ENCODE measurements at regions not wholly inside any gene's neighbourhood (a gene's known extent, or its start where the extent isn't known, plus 50 kb on each side); places are given as distances from the start of the nearest gene placed in this dataset.

- Mint-ChIP-seq H3K27me3 (no peaks in the 10 kb centered on the region), H3K36me3 (no peaks in the 10 kb centered on the region)
- POLR2A ChIA-PET, result no interaction called here
Measured at GRCh38 chr7:124516911-124517310, 248.7 kb downstream of the GPR37 start.

GRCh38 chr7:124515106-124515830 lies 250.3 kb downstream of the GPR37 start:
- no peaks in the 10 kb centered on the region for H3K36me3 Mint-ChIP-seq
- no peaks in the 10 kb centered on the region for H3K9me3 Mint-ChIP-seq
- H3K4me3 Mint-ChIP-seq, result no peak overlapping the region
- DNase-seq (no peak), ATAC-seq (ENCODE audit: low read depth) (no peak)
- POLR2A ChIA-PET, result no interaction called here
- H3K27me3 Mint-ChIP-seq, result no peaks in the 10 kb centered on the region
- H3K4me1 Mint-ChIP-seq, result no peaks in the 10 kb centered on the region
- H3K27ac Mint-ChIP-seq, result no peak overlapping the region

More at GRCh38 chr7:124516911-124517310, 248.7 kb downstream of the GPR37 start:
- peaks cover 2% of the 10 kb centered on the region for H3K9me3 Mint-ChIP-seq
- no peak for DNase-seq
- H3K27ac Mint-ChIP-seq, result no peak overlapping the region
- no peak for ATAC-seq (ENCODE audit: low read depth)
- no peak overlapping the region for H3K4me3 Mint-ChIP-seq
- H3K4me1 Mint-ChIP-seq, result no peaks in the 10 kb centered on the region

DNA sequence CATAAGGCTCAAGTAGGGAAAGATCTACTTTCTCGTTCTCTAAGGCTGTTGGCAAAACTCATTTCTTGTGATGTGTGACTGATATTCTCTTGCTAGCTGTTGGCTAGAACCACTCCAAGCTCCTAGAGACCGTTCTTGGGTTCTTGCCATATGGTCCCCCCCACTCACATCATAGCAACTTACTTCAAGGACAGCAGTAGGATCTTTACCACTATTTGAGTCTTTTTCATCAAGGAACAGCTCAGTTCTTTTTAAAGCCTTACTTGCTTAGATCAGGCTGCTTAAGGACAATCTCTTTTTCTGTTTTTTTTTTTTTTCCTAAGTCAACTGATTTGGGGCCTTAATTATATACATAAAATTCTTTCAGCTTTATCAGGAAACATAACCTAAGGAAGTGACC lies 251.1 kb downstream of the GPR37 start:
- no peak for DNase-seq
- POLR2A ChIA-PET, result no interaction called here
- H3K36me3 Mint-ChIP-seq, result no peaks in the 10 kb centered on the region
- H3K9me3 Mint-ChIP-seq, result no peaks in the 10 kb centered on the region
- ATAC-seq (ENCODE audit: low read depth), result no peak
- no peak overlapping the region for H3K27ac Mint-ChIP-seq
- H3K4me1 Mint-ChIP-seq, result no peaks in the 10 kb centered on the region
- H3K4me3 Mint-ChIP-seq, result no peak overlapping the region
- H3K27me3 Mint-ChIP-seq, result no peaks in the 10 kb centered on the region

- H3K4me3 Mint-ChIP-seq, result no peak overlapping the region
- DNase-seq (no peak), ATAC-seq (ENCODE audit: low read depth) (no peak)
- POLR2A ChIA-PET, result no interaction called here
- peaks cover 4% of the 10 kb centered on the region for H3K9me3 Mint-ChIP-seq
- H3K4me1 Mint-ChIP-seq, result no peaks in the 10 kb centered on the region
- H3K36me3 Mint-ChIP-seq, result no peaks in the 10 kb centered on the region
- H3K27me3 Mint-ChIP-seq, result no peaks in the 10 kb centered on the region
- H3K27ac Mint-ChIP-seq, result no peak overlapping the region
Measured at GRCh38 chr7:124497176-124497575, 268.4 kb downstream of the GPR37 start.

- no peak overlapping the region for H3K4me3 Mint-ChIP-seq
- H3K9me3 Mint-ChIP-seq, result no peaks in the 10 kb centered on the region
- POLR2A ChIA-PET, result no interaction called here
- ATAC-seq (ENCODE audit: low read depth), result no peak
- H3K27ac Mint-ChIP-seq, result no peak overlapping the region
- DNase-seq, result no peak
- H3K4me1 Mint-ChIP-seq, result no peaks in the 10 kb centered on the region
- H3K27me3 Mint-ChIP-seq, result no peaks in the 10 kb centered on the region
- no peaks in the 10 kb centered on the region for H3K36me3 Mint-ChIP-seq
Measured at GRCh38 chr7:124489925-124490324, 275.7 kb downstream of the GPR37 start.

GRCh38 chr7:124489082-124489819 lies 276.3 kb downstream of the GPR37 start:
- Mint-ChIP-seq H3K27ac (no peak overlapping the region), H3K36me3 (no peaks in the 10 kb centered on the region)

GRCh38 chr7:124482229-124482628 lies 283.4 kb downstream of the GPR37 start:
- POLR2A ChIA-PET, result no interaction called here
- ATAC-seq (ENCODE audit: low read depth) (no peak), DNase-seq (no peak)
- no peak overlapping the region for H3K27ac Mint-ChIP-seq
- no peaks in the 10 kb centered on the region for H3K36me3 Mint-ChIP-seq
- no peaks in the 10 kb centered on the region for H3K4me1 Mint-ChIP-seq
- H3K4me3 Mint-ChIP-seq, result no peak overlapping the region
- H3K27me3 Mint-ChIP-seq, result no peaks in the 10 kb centered on the region
- H3K9me3 Mint-ChIP-seq, result peaks cover 4% of the 10 kb centered on the region

More at GRCh38 chr7:124489082-124489819, 276.3 kb downstream of the GPR37 start:
- ATAC-seq (ENCODE audit: low read depth), result no peak
- POLR2A ChIA-PET, result no interaction called here
- no peak for DNase-seq
- no peaks in the 10 kb centered on the region for H3K4me1 Mint-ChIP-seq
- no peaks in the 10 kb centered on the region for H3K27me3 Mint-ChIP-seq
- no peak overlapping the region for H3K4me3 Mint-ChIP-seq
- H3K9me3 Mint-ChIP-seq, result no peaks in the 10 kb centered on the region

DNA sequence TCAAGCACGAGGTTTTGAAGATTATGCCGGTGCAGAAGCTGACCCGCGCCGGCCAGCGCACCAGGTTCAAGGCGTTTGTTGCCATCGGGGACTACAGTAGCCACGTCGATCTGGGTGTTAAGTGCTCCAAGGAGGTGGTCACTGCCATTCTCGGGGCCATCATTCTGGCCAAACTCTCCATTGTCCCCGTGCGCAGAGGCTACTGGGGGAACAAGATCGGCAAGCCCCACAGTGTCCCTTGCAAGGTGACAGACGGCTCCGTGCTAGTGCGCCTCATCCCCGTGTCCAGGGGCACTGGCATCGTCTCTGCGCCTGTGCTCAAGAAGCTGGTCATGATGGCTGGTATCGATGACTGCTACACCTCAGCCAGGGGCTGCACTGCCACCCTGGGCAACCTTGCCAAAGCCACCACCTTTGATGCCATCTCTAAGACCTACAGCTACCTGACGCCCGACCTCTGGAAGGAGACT lies 284.7 kb downstream of the GPR37 start:
- H3K4me3 Mint-ChIP-seq, result no peak overlapping the region
- ATAC-seq (ENCODE audit: low read depth) (no peak), DNase-seq (no peak)
- POLR2A ChIA-PET, result no interaction called here
- no peaks in the 10 kb centered on the region for H3K27me3 Mint-ChIP-seq
- H3K4me1 Mint-ChIP-seq, result no peaks in the 10 kb centered on the region
- H3K27ac Mint-ChIP-seq, result no peak overlapping the region
- H3K36me3 Mint-ChIP-seq, result no peaks in the 10 kb centered on the region
- peaks cover 6% of the 10 kb centered on the region for H3K9me3 Mint-ChIP-seq

DNA sequence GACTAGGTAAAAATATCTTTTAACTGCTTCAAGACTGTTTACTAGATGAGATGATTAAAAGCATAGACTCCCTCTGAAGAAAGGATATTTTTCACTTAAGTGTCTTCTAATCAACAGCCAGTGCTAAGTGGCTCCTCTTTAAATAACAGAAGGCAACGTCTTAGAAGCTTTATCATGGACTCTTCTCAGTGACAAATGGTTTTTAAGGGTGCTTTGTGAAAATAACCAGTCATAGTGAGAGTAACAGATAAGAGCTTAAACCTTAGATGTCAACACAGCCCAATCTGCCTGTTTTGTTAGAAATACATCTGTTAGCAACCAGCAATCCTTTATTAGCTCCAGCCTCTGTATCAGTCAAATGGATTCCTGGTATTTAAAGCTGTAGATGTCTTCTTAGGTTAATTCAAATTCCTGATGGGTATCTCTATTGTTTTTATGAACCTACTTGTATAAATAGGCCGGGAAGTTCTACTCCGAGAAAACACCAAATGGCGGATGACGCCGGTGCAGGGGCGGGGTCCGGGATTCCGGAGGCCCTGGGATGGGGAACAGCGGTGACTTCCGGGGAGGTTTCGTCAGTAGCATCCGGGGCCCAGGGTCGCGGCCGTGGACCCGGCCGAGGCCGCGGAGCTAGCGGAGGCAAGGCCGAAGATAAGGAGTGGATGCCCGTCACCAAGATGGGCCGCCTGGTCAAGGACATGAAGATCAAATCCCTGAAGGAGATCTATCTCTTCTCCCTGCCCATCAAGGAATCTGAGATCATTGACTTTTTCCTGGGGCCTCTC lies 285.4 kb downstream of the GPR37 start:
- no peaks in the 10 kb centered on the region for H3K27me3 Mint-ChIP-seq
- no peak overlapping the region for H3K27ac Mint-ChIP-seq
- POLR2A ChIA-PET, result no interaction called here
- H3K4me3 Mint-ChIP-seq, result no peak overlapping the region
- DNase-seq, result no peak
- H3K4me1 Mint-ChIP-seq, result no peaks in the 10 kb centered on the region
- H3K9me3 Mint-ChIP-seq, result peaks cover 6% of the 10 kb centered on the region
- H3K36me3 Mint-ChIP-seq, result no peaks in the 10 kb centered on the region
- ATAC-seq (ENCODE audit: low read depth), result no peak

GRCh38 chr7:124462249-124462648 lies 303.3 kb downstream of the GPR37 start:
- H3K4me1 Mint-ChIP-seq, result no peaks in the 10 kb centered on the region
- peaks cover 2% of the 10 kb centered on the region for H3K9me3 Mint-ChIP-seq
- H3K27me3 Mint-ChIP-seq, result no peaks in the 10 kb centered on the region
- DNase-seq (no peak), ATAC-seq (ENCODE audit: low read depth) (no peak)
- H3K27ac Mint-ChIP-seq, result no peak overlapping the region
- H3K36me3 Mint-ChIP-seq, result no peaks in the 10 kb centered on the region
- POLR2A ChIA-PET, result no interaction called here
- no peak overlapping the region for H3K4me3 Mint-ChIP-seq

DNA sequence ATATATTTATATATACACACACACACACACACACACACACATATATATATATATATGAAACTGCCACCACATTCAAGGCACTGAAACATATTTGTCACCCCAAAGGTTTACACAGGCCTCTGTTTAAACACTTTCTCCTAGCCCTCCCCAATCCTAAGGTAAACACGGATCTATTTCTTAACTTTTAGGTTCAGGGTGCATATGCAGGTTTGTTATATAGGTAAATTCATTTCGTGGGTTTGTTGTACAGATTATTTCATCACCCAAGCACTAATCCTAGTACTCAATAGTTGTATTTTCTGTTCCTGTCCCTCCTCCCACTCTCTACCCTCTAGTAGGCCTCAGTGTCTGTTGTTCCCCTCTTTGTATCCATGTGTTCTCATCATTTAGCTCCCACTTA lies 305.0 kb downstream of the GPR37 start:
- Mint-ChIP-seq H3K27ac (no peak overlapping the region), H3K4me3 (no peak overlapping the region), H3K27me3 (no peaks in the 10 kb centered on the region), H3K9me3 (peaks cover 2% of the 10 kb centered on the region), H3K36me3 (no peaks in the 10 kb centered on the region), H3K4me1 (no peaks in the 10 kb centered on the region)
- ATAC-seq (ENCODE audit: low read depth) (no peak), DNase-seq (no peak)
- POLR2A ChIA-PET, result no interaction called here

GRCh38 chr7:124460056-124460450 lies 305.5 kb downstream of the GPR37 start:
- ATAC-seq (ENCODE audit: low read depth) (no peak), DNase-seq (no peak)
- no peak overlapping the region for H3K4me3 Mint-ChIP-seq
- H3K27ac Mint-ChIP-seq, result no peak overlapping the region
- H3K27me3 Mint-ChIP-seq, result no peaks in the 10 kb centered on the region
- POLR2A ChIA-PET, result no interaction called here
- no peaks in the 10 kb centered on the region for H3K4me1 Mint-ChIP-seq
- no peaks in the 10 kb centered on the region for H3K36me3 Mint-ChIP-seq
- H3K9me3 Mint-ChIP-seq, result no peaks in the 10 kb centered on the region

DNA sequence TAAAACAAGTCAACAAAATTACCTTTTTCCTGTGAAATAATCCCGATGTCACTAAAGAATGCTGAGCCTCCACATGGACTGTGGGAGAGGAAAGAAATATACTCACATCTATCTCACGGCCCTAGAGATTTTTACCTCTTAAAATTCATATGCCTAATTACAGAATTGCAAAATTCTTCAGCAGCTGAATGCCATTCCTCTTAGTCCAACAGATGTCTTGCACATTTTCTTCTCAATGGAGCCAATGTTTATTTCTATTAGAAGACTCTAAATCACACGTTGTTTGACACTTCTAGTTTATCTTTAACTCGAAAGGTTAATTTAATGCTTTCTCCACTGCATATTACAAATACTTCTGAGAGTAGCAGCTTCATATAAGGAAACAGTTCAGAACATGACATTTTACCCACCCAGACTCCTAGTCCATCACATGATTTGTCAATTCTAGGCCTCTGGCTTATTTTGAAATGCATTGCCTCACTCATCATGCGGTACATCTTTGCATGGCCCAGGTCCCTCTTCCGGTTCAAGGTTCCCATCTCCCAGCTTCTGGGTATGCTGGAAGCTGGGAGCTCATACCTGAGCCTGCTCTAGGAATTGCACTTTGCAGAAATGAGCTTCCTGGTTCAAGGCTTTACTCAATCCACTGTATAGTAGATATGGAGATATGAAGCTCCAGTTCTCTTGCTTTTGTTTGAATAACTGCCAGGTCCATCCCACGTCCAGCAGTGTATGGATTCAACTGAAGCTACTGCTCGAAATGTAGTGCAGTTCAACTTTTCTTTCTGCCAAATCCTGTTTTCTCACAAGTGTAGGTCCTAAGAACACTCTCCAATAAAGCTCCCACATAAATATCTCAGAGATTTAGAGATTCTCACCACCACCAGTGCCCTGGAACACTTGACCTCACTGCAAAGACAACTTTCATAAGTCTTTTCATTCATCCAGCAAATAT lies 306.2 kb downstream of the GPR37 start:
- Mint-ChIP-seq H3K27me3 (no peaks in the 10 kb centered on the region), H3K4me1 (no peaks in the 10 kb centered on the region), H3K27ac (no peak overlapping the region), H3K36me3 (no peaks in the 10 kb centered on the region), H3K4me3 (no peak overlapping the region), H3K9me3 (no peaks in the 10 kb centered on the region)
- POLR2A ChIA-PET, result no interaction called here
- ATAC-seq (ENCODE audit: low read depth), result no peak
- DNase-seq, result no peak
